GM12874 (cell line): ENCODE measurements at regions not wholly inside any gene's neighbourhood (a gene's known extent, or its start where the extent isn't known, plus 50 kb on each side); places are given as distances from the start of the nearest gene placed in this dataset.

Source experiments
- TF ChIP-seq, protein P1 (sequence below): IDR thresholded peaks from 2 replicates; pipeline ENCODE4 v1.5.1; 2011; ENCODE audit warnings: low read depth, mild to moderate bottlenecking, control low read depth, low read length, moderate library complexity; ENCODE audit not compliant: insufficient read depth

DNA sequence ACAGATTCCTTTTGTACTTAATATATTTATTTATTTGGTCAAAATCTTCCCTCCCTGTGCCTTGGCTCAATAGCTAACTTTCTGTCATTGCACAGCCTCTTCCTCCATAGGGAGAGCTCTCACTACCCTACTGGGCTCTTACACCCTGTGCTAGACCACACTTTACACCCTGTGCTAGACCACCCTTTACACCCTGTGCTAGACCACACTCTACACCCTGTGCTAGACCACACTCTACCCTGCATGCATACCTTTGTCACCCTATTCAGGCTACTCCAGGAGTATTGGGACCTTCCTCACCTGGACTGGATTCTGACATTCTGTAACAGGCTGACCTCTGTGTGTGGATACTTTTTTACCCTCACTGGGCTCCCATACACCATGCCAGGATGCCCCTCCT, 298.5 kb upstream of the TPK1 start:
- TF ChIP-seq, protein P1, sequence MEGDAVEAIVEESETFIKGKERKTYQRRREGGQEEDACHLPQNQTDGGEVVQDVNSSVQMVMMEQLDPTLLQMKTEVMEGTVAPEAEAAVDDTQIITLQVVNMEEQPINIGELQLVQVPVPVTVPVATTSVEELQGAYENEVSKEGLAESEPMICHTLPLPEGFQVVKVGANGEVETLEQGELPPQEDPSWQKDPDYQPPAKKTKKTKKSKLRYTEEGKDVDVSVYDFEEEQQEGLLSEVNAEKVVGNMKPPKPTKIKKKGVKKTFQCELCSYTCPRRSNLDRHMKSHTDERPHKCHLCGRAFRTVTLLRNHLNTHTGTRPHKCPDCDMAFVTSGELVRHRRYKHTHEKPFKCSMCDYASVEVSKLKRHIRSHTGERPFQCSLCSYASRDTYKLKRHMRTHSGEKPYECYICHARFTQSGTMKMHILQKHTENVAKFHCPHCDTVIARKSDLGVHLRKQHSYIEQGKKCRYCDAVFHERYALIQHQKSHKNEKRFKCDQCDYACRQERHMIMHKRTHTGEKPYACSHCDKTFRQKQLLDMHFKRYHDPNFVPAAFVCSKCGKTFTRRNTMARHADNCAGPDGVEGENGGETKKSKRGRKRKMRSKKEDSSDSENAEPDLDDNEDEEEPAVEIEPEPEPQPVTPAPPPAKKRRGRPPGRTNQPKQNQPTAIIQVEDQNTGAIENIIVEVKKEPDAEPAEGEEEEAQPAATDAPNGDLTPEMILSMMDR, result no peak

DNA sequence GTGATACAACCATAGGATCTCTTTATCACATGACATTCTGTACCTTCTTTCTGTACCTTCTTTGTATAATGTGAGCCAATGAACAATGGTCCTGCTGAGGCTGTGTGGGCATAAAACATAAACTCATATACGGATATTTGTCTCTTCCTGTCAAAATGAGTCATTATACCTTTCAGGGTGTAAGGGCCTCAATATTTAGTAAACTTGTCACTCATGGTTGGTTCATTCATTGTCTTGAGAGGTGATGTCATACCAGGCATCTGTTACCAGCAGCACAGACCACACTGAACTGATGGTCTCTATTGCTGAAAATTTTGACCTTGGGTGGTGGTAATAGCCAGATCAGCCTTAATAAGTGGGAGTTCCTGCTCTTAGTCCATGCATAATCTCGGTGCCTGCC, 287.6 kb upstream of the TPK1 start:
- TF ChIP-seq, protein P1, result no peak

DNA sequence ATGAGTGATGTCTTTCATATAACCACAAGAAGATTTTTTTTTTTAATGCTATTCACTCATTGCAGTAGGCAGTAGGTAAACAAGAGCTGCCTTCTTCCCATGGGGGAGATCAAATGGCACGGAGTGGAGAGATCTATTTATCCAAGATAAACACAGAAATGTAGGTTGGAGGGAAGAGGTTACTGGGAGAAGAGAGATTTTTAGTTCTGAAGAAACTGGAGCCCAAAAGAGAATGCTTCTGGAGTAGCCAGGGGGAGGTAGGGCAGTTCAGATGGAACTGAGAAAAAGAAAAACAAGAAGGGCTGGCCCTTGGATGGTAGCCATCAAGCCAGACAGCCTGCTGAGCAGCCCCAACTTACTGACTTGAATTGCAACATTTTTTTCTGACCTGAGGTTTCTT, 270.1 kb upstream of the TPK1 start:
- TF ChIP-seq, protein P1, result no peak

DNA sequence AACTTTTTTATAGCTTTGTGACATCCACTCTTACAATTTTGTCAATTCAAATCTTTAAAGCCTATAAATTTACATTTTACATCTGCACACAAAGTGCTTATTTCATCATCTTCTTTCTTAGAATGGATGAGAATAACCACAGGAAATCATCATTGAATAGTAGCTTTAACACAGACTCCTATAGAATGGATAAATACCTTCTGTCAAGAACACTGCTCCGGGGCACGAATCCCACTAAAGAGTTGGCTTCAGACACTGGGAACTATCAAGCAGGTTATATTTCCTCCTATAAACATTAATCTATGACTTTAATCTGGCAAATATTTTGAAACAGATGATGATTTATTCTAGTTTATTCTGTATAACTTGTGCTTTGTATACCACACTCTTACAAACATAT, 269.7 kb upstream of the TPK1 start:
- TF ChIP-seq, protein P1, result no peak

DNA sequence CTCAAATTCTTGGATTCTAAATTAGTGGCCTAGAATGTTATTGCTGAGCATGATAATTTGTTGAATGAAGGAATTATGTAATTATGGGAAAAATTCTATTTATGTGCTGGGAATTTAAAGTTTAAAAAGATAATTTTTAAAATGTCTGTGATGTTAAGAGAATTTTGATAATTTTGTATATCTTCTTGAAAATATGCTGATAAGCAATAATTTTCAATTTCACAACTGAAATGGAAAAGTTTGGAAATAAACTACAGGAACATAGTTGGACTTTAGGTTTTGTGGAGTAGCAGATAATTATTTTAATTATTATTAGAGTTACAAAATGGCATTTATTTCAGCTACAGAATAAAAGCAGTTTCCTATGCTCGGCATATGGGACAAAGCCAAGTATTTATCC, 268.5 kb upstream of the TPK1 start:
- TF ChIP-seq, protein P1, result no peak

DNA sequence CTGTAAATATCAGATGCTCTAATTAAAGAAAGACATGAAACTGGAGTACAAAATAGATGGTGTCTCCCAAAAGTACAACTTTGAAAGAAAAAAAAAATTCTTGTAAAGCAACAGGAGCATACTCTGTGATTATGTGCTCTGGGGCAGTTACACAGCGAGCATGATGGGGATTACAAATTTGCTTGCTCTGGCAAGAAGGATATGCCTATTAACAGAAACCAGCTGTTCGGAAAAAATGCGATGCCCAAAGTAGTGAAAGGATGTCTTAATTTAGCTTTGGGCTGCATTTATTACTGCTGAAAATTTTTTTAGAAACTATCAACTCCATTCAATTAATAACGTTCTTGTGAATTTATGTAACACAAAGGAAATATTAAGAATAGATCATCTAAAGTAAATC, 256.9 kb upstream of the TPK1 start:
- TF ChIP-seq, protein P1, result no peak

DNA sequence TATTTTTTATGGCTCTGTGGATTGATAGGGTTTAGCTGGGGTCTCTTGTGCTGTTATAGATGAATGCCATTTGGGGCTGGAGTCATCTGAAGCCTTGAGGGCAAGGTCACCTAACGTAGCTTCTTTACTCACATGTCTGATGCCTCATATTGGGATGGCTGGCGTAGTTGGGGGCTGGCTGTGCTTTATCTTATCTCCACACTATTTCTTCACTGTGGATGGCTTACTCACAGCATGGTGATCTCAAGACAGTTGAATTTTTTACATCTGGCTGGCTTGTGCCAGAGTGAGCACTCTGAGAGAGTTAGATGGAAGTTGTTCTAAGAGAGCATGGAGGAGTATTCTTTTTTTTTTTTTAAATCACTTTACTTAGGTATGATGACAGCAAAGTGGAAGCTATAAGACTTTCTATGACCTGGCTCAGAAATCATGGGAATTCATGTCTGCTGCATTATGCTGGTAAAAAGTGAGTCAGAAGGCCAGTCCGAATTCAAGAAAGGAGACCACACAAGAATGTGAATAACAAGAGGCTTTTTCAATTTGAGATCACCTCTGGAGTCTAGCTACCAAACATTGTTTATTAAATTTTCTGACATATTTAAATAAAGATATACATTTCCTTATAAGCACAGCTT, 252.4 kb upstream of the TPK1 start:
- TF ChIP-seq, protein P1, result no peak
